ENCODE measurements at regions not wholly inside any gene's neighbourhood (a gene's known extent, or its start where the extent isn't known, plus 50 kb on each side); places are given as distances from the start of the nearest gene placed in this dataset.

- no peaks in the 10 kb centered on the region for H3K4me1 ChIP-seq (ENCODE audit: control insufficient read depth in 5 of 5, insufficient read depth in 5 of 5, low read length in 5 of 5)
Measured at GRCh38 chr10:69696073-69696731, 66.2 kb downstream of the FAM241B start.

GRCh38 chr10:69697006-69697405, 67.0 kb downstream of the FAM241B start:
- H3K36me3 ChIP-seq (ENCODE audit: control insufficient read depth in 5 of 5, insufficient read depth in 5 of 5, low read length in 5 of 5), result no peaks in the 10 kb centered on the region
- peaks cover 0 to 7% (median 2%) of the 10 kb centered on the region in 5 donors for H3K27me3 ChIP-seq (ENCODE audit: control insufficient read depth in 5 of 5, insufficient read depth in 4 of 5, low read length in 5 of 5)
- H3K9ac ChIP-seq (ENCODE audit: low read length in 5 of 5), result no peak overlapping the region
- no peak overlapping the region for H3K27ac ChIP-seq (ENCODE audit: low read depth, low read length)
- no peaks in the 10 kb centered on the region for H3K4me1 ChIP-seq (ENCODE audit: control insufficient read depth in 5 of 5, insufficient read depth in 5 of 5, low read length in 5 of 5)
- H3K4me3 ChIP-seq (ENCODE audit: low read depth in 1 of 5, low read length in 5 of 5), result no peak overlapping the region
- no peaks in the 10 kb centered on the region for H3K9me3 ChIP-seq (ENCODE audit: control insufficient read depth in 5 of 5, low read length in 5 of 5)

More at GRCh38 chr10:69696073-69696731, 66.2 kb downstream of the FAM241B start:
- H3K36me3 ChIP-seq (ENCODE audit: control insufficient read depth in 5 of 5, insufficient read depth in 5 of 5, low read length in 5 of 5), result no peaks in the 10 kb centered on the region
- peaks cover 0 to 7% (median under 1%) of the 10 kb centered on the region in 5 donors for H3K27me3 ChIP-seq (ENCODE audit: control insufficient read depth in 5 of 5, insufficient read depth in 4 of 5, low read length in 5 of 5)
- no peaks in the 10 kb centered on the region for H3K9me3 ChIP-seq (ENCODE audit: control insufficient read depth in 5 of 5, low read length in 5 of 5)
- no peak overlapping the region for H3K9ac ChIP-seq (ENCODE audit: low read length in 5 of 5)
- H3K27ac ChIP-seq (ENCODE audit: low read depth, low read length), result no peak overlapping the region
- H3K4me3 ChIP-seq (ENCODE audit: low read depth in 1 of 5, low read length in 5 of 5), result no peak overlapping the region

- no peaks in the 10 kb centered on the region for H3K36me3 ChIP-seq (ENCODE audit: control insufficient read depth in 5 of 5, insufficient read depth in 5 of 5, low read length in 5 of 5)
- H3K9me3 ChIP-seq (ENCODE audit: control insufficient read depth in 5 of 5, low read length in 5 of 5), result peaks cover 0 to 11% (median 1%) of the 10 kb centered on the region in 5 donors
- H3K27me3 ChIP-seq (ENCODE audit: control insufficient read depth in 5 of 5, insufficient read depth in 4 of 5, low read length in 5 of 5), result peaks cover 0 to 2% (median 0%) of the 10 kb centered on the region in 5 donors
- H3K27ac ChIP-seq (ENCODE audit: low read depth, low read length), result no peak overlapping the region
- no peak overlapping the region for H3K4me3 ChIP-seq (ENCODE audit: low read depth in 1 of 5, low read length in 5 of 5)
- H3K9ac ChIP-seq (ENCODE audit: low read length in 5 of 5), result no peak overlapping the region
- no peaks in the 10 kb centered on the region for H3K4me1 ChIP-seq (ENCODE audit: control insufficient read depth in 5 of 5, insufficient read depth in 5 of 5, low read length in 5 of 5)
Measured at GRCh38 chr10:69703256-69703655, 73.2 kb downstream of the FAM241B start.

GRCh38 chr10:69703766-69704630, 74.0 kb downstream of the FAM241B start:
- Histone ChIP-seq H3K9ac (ENCODE audit: low read length in 5 of 5) (no peak overlapping the region), H3K9me3 (ENCODE audit: control insufficient read depth in 5 of 5, low read length in 5 of 5) (peaks cover 0 to 16% (median 6%) of the 10 kb centered on the region in 5 donors), H3K36me3 (ENCODE audit: control insufficient read depth in 5 of 5, insufficient read depth in 5 of 5, low read length in 5 of 5) (no peaks in the 10 kb centered on the region), H3K27me3 (ENCODE audit: control insufficient read depth in 5 of 5, insufficient read depth in 4 of 5, low read length in 5 of 5) (peaks cover 0 to 2% (median 0%) of the 10 kb centered on the region in 5 donors), H3K4me3 (ENCODE audit: low read depth in 1 of 5, low read length in 5 of 5) (no peak overlapping the region), H3K27ac (ENCODE audit: low read depth, low read length) (no peak overlapping the region), H3K4me1 (ENCODE audit: control insufficient read depth in 5 of 5, insufficient read depth in 5 of 5, low read length in 5 of 5) (no peaks in the 10 kb centered on the region)

GRCh38 chr10:69709366-69709941, 79.4 kb downstream of the FAM241B start:
- Histone ChIP-seq H3K4me1 (ENCODE audit: control insufficient read depth in 5 of 5, insufficient read depth in 5 of 5, low read length in 5 of 5) (no peaks in the 10 kb centered on the region), H3K27ac (ENCODE audit: low read depth, low read length) (no peak overlapping the region), H3K36me3 (ENCODE audit: control insufficient read depth in 5 of 5, insufficient read depth in 5 of 5, low read length in 5 of 5) (no peaks in the 10 kb centered on the region), H3K9ac (ENCODE audit: low read length in 5 of 5) (no peak overlapping the region), H3K27me3 (ENCODE audit: control insufficient read depth in 5 of 5, insufficient read depth in 4 of 5, low read length in 5 of 5) (peaks cover 3 to 23% (median 11%) of the 10 kb centered on the region in 5 donors), H3K9me3 (ENCODE audit: control insufficient read depth in 5 of 5, low read length in 5 of 5) (peaks cover 0 to 12% (median 6%) of the 10 kb centered on the region in 5 donors), H3K4me3 (ENCODE audit: low read depth in 1 of 5, low read length in 5 of 5) (no peak overlapping the region)

- Histone ChIP-seq H3K27me3 (ENCODE audit: control insufficient read depth in 5 of 5, insufficient read depth in 4 of 5, low read length in 5 of 5) (peaks cover 6 to 23% (median 15%) of the 10 kb centered on the region in 5 donors), H3K9me3 (ENCODE audit: control insufficient read depth in 5 of 5, low read length in 5 of 5) (peaks cover 0 to 10% (median 6%) of the 10 kb centered on the region in 5 donors), H3K9ac (ENCODE audit: low read length in 5 of 5) (no peak overlapping the region), H3K36me3 (ENCODE audit: control insufficient read depth in 5 of 5, insufficient read depth in 5 of 5, low read length in 5 of 5) (no peaks in the 10 kb centered on the region), H3K4me1 (ENCODE audit: control insufficient read depth in 5 of 5, insufficient read depth in 5 of 5, low read length in 5 of 5) (no peaks in the 10 kb centered on the region), H3K4me3 (ENCODE audit: low read depth in 1 of 5, low read length in 5 of 5) (no peak overlapping the region), H3K27ac (ENCODE audit: low read depth, low read length) (no peak overlapping the region)
Measured at GRCh38 chr10:69710008-69710888, 80.2 kb downstream of the FAM241B start.

- peaks cover 0 to 10% (median 6%) of the 10 kb centered on the region in 5 donors for H3K9me3 ChIP-seq (ENCODE audit: control insufficient read depth in 5 of 5, low read length in 5 of 5)
- no peaks in the 10 kb centered on the region for H3K36me3 ChIP-seq (ENCODE audit: control insufficient read depth in 5 of 5, insufficient read depth in 5 of 5, low read length in 5 of 5)
- H3K4me3 ChIP-seq (ENCODE audit: low read depth in 1 of 5, low read length in 5 of 5), result no peak overlapping the region
- no peak overlapping the region for H3K9ac ChIP-seq (ENCODE audit: low read length in 5 of 5)
- peaks cover 8 to 32% (median 17%) of the 10 kb centered on the region in 5 donors for H3K27me3 ChIP-seq (ENCODE audit: control insufficient read depth in 5 of 5, insufficient read depth in 4 of 5, low read length in 5 of 5)
- no peak overlapping the region for H3K27ac ChIP-seq (ENCODE audit: low read depth, low read length)
- no peaks in the 10 kb centered on the region for H3K4me1 ChIP-seq (ENCODE audit: control insufficient read depth in 5 of 5, insufficient read depth in 5 of 5, low read length in 5 of 5)
Measured at GRCh38 chr10:69712342-69712741, 82.3 kb downstream of the FAM241B start.

- H3K9ac ChIP-seq (ENCODE audit: low read length in 5 of 5), result no peak overlapping the region
- H3K9me3 ChIP-seq (ENCODE audit: control insufficient read depth in 5 of 5, low read length in 5 of 5), result no peaks in the 10 kb centered on the region
- no peaks in the 10 kb centered on the region for H3K4me1 ChIP-seq (ENCODE audit: control insufficient read depth in 5 of 5, insufficient read depth in 5 of 5, low read length in 5 of 5)
- no peak overlapping the region for H3K27ac ChIP-seq (ENCODE audit: low read depth, low read length)
- no peaks in the 10 kb centered on the region for H3K36me3 ChIP-seq (ENCODE audit: control insufficient read depth in 5 of 5, insufficient read depth in 5 of 5, low read length in 5 of 5)
- H3K4me3 ChIP-seq (ENCODE audit: low read depth in 1 of 5, low read length in 5 of 5), result no peak overlapping the region
- peaks cover 8 to 31% (median 17%) of the 10 kb centered on the region in 5 donors for H3K27me3 ChIP-seq (ENCODE audit: control insufficient read depth in 5 of 5, insufficient read depth in 4 of 5, low read length in 5 of 5)
Measured at GRCh38 chr10:69714572-69714971, 84.5 kb downstream of the FAM241B start.

- H3K9me3 ChIP-seq (ENCODE audit: control insufficient read depth in 5 of 5, low read length in 5 of 5), result no peaks in the 10 kb centered on the region
- no peak overlapping the region for H3K27ac ChIP-seq (ENCODE audit: low read depth, low read length)
- H3K4me3 ChIP-seq (ENCODE audit: low read depth in 1 of 5, low read length in 5 of 5), result no peak overlapping the region
- no peaks in the 10 kb centered on the region for H3K36me3 ChIP-seq (ENCODE audit: control insufficient read depth in 5 of 5, insufficient read depth in 5 of 5, low read length in 5 of 5)
- H3K27me3 ChIP-seq (ENCODE audit: control insufficient read depth in 5 of 5, insufficient read depth in 4 of 5, low read length in 5 of 5), result peaks cover 4 to 28% (median 17%) of the 10 kb centered on the region in 5 donors
- H3K9ac ChIP-seq (ENCODE audit: low read length in 5 of 5), result no peak overlapping the region
- no peaks in the 10 kb centered on the region for H3K4me1 ChIP-seq (ENCODE audit: control insufficient read depth in 5 of 5, insufficient read depth in 5 of 5, low read length in 5 of 5)
Measured at GRCh38 chr10:69715156-69715898, 85.3 kb downstream of the FAM241B start.

All from subcutaneous abdominal adipose tissue (tissue), 5 donors.